Epithelial cell of esophagus (primary cell): ENCODE measurements at regions not wholly inside any gene's neighbourhood (a gene's known extent, or its start where the extent isn't known, plus 50 kb on each side); places are given as distances from the start of the nearest gene placed in this dataset.
A peak's percentile ranks its signal among the peaks of the same experiment; 100 is the strongest.
"Not testable (repeated sequence)": the region's sequence is repeated elsewhere in the genome, so short reads cannot be mapped to it uniquely, and the experiment has no call there.

Experiments
- DNase-seq: peaks from one replicate; pipeline ENCODE4 v3.0.0; 2010; ENCODE audit warnings: low read depth
- H3K4me3 ChIP-seq: 2 replicates; pipeline ENCODE4 v1.5.1; 2011; ENCODE audit warnings: mild to moderate bottlenecking, low read length, control low read depth
- CTCF ChIP-seq: IDR thresholded peaks from 2 replicates; pipeline ENCODE4 v1.5.1; 2011; ENCODE audit warnings: low read depth, mild to moderate bottlenecking, low read length, control low read depth, inconsistent platforms; ENCODE audit not compliant: insufficient read depth; ENCODE audit errors: missing control alignments

- DNase-seq = no peak
- no peak for TF ChIP-seq CTCF
Measured at GRCh38 chr12:60594035-60594711, 998.3 kb downstream of the SLC16A7 start.

GRCh38 chr12:60602601-60603000, 1006.8 kb downstream of the SLC16A7 start:
- H3K4me3 ChIP-seq = no peak overlapping the region
- TF ChIP-seq CTCF = no peak
- DNase-seq = no peak

More at GRCh38 chr12:60594035-60594711, 998.3 kb downstream of the SLC16A7 start:
- no peak overlapping the region for H3K4me3 ChIP-seq

- DNase-seq, H3K4me3 ChIP-seq: not testable (repeated sequence)
Measured at GRCh38 chr12:60603475-60603874, 1007.6 kb downstream of the SLC16A7 start.

- no peak overlapping the region for H3K4me3 ChIP-seq
- no peak for DNase-seq
- TF ChIP-seq CTCF = no peak
Measured at GRCh38 chr12:60616400-60616799, 1020.6 kb downstream of the SLC16A7 start.

GRCh38 chr12:60630796-60631195, 1035.0 kb downstream of the SLC16A7 start:
- TF ChIP-seq CTCF = no peak
- H3K4me3 ChIP-seq = no peak overlapping the region
- DNase-seq = peak; percentile 29

GRCh38 chr12:60644076-60644475, 1048.2 kb downstream of the SLC16A7 start:
- no peak for TF ChIP-seq CTCF
- DNase-seq = no peak
- no peak overlapping the region for H3K4me3 ChIP-seq

- no peak for DNase-seq
- H3K4me3 ChIP-seq = no peak overlapping the region
- no peak for TF ChIP-seq CTCF
Measured at GRCh38 chr12:60666895-60667294, 1071.1 kb downstream of the SLC16A7 start.

- DNase-seq = no peak
- H3K4me3 ChIP-seq = no peak overlapping the region
- no peak for TF ChIP-seq CTCF
Measured at GRCh38 chr12:60672949-60673348, 1077.1 kb downstream of the SLC16A7 start.
